HG02798 (cell line): ENCODE measurements at regions not wholly inside any gene's neighbourhood (a gene's known extent, or its start where the extent isn't known, plus 50 kb on each side); places are given as distances from the start of the nearest gene placed in this dataset.

Source experiments
- ATAC-seq: cut with Tn5 transposase; IDR thresholded peaks from one replicate; pipeline ENCODE4 v1.9.1; 2021; ENCODE audit warnings: mild to moderate bottlenecking; ENCODE audit not compliant: unreplicated experiment, poor library complexity

- peak; percentile 64 for ATAC-seq
These were observed 87.4 kb upstream of the TNS3 start for GRCh38 chr7:47669178-47669891.

- no peak for ATAC-seq
These were observed 84.4 kb upstream of the TNS3 start for GRCh38 chr7:47666164-47666862.

GRCh38 chr7:47664650-47665195 lies 82.8 kb upstream of the TNS3 start:
- no peak for ATAC-seq

GRCh38 chr7:47663851-47664250 lies 81.9 kb upstream of the TNS3 start:
- no peak for ATAC-seq

- no peak for ATAC-seq
These were observed 81.3 kb upstream of the TNS3 start for GRCh38 chr7:47663213-47663612.

- ATAC-seq = peak; percentile 52
These were observed 79.3 kb upstream of the TNS3 start for GRCh38 chr7:47661051-47661714.

- ATAC-seq = no peak
These were observed 78.0 kb upstream of the TNS3 start for GRCh38 chr7:47659664-47660462.

GRCh38 chr7:47658886-47659635 lies 77.2 kb upstream of the TNS3 start:
- ATAC-seq = no peak

GRCh38 chr7:47657126-47657525 lies 75.2 kb upstream of the TNS3 start:
- ATAC-seq = no peak

- ATAC-seq = no peak
These were observed 72.9 kb upstream of the TNS3 start for GRCh38 chr7:47654672-47655298.

- ATAC-seq = no peak
These were observed 71.9 kb upstream of the TNS3 start for GRCh38 chr7:47653550-47654411.

- no peak for ATAC-seq
These were observed 70.7 kb upstream of the TNS3 start for GRCh38 chr7:47652591-47652990.

GRCh38 chr7:47651355-47652317 lies 69.7 kb upstream of the TNS3 start:
- ATAC-seq = no peak

- no peak for ATAC-seq
These were observed 68.0 kb upstream of the TNS3 start for GRCh38 chr7:47649919-47650318.

GRCh38 chr7:47648275-47648925 lies 66.5 kb upstream of the TNS3 start:
- no peak for ATAC-seq

GRCh38 chr7:47647918-47648250 lies 66.0 kb upstream of the TNS3 start:
- no peak for ATAC-seq
